SU-DHL-6 (cell line): ENCODE measurements at regions not wholly inside any gene's neighbourhood (a gene's known extent, or its start where the extent isn't known, plus 50 kb on each side); places are given as distances from the start of the nearest gene placed in this dataset.
"Not testable (repeated sequence)": the region's sequence is repeated elsewhere in the genome, so short reads cannot be mapped to it uniquely, and the experiment has no call there.

Experiments
- CTCF ChIP-seq: fragments of 200-600 bp; sonication (generic); IDR thresholded peaks from one replicate; pipeline ENCODE4 v1.5.1; 2017; ENCODE audit warnings: antibody characterized with exemption, mild to moderate bottlenecking, low read length, moderate library complexity; ENCODE audit not compliant: insufficient read depth, poor library complexity, severe bottlenecking
- EZH2phosphoT487 ChIP-seq: fragments of 200-600 bp; sonication (generic), shearing (Covaris generic); conservative IDR thresholded peaks from 2 replicates; pipeline ENCODE4 v1.6.1; 2018; ENCODE audit warnings: mild to moderate bottlenecking, antibody characterized with exemption, low read length, moderate library complexity, mixed read lengths

- TF ChIP-seq CTCF, EZH2phosphoT487: not testable (repeated sequence)
These were observed 101.8 kb upstream of the TERB2 start for GRCh38 chr15:44854696-44855095.
